K562 (cell line): ENCODE measurements at regions not wholly inside any gene's neighbourhood (a gene's known extent, or its start where the extent isn't known, plus 50 kb on each side); places are given as distances from the start of the nearest gene placed in this dataset.

Experiments used
- ATAC-seq: fragments of 200-7000 bp; cut with Tn5 transposase; 3 replicates; pipeline ENCODE4 v1.9.1; 2020; ENCODE audit warnings: moderate library complexity
- BruUV-seq: library from RNA; stranded (reverse); fragments of 400-500 nt; replicated peaks from 2 replicates; lab custom pipeline; 2021; lab: Mats Ljungman, UMichigan
- CTCF ChIA-PET: fragments of 300-600 bp; formaldehyde crosslinking; extraction: SDS; loops from one replicate; lab custom pipeline; 2021; ENCODE audit warnings: low intra/inter-chr PET ratio; lab: Yijun Ruan, JAX
- POLR2A ChIA-PET: fragments of 300-600, 350-650 bp; sonication (Branson Sonifier 250); formaldehyde crosslinking; extraction: SDS; loops from one replicate; lab custom pipeline; 2021; ENCODE audit warnings: antibody characterized with exemption, inconsistent platforms; lab: Yijun Ruan, JAX
- DNase-seq, 4 experiments: peaks; one replicate each; pipeline versions ENCODE4 v3.0.0 to v3.0.0-alpha.2; 2011 to 2018; ENCODE audit warnings: low spot score in 3 of 4, mixed read lengths in 3 of 4; ENCODE audit errors: extremely low read depth in 1 of 4
- FAIRE-seq: peaks from 2 replicates; lab custom pipeline; 2011; peaks lifted over from hg19 to GRCh38; lab: Jason Lieb, UNC
- H2AFZ ChIP-seq: 2 replicates; pipeline ENCODE4 v1.6.0; 2011; ENCODE audit warnings: low read depth, low read length, control low read depth, inconsistent platforms
- H3K27ac ChIP-seq: fragments of 200-600 bp; 3 replicates; pipeline ENCODE4 v1.8.0; 2011; ENCODE audit warnings: low read depth, mild to moderate bottlenecking, control low read depth, inconsistent platforms, low read length, moderate library complexity, mixed read lengths; ENCODE audit errors: extremely low read depth
- H3K27me3 ChIP-seq, 2 experiments: fragments of 300-600 bp in 1 of 2; 2 replicates in 1 of 2; 3 replicates in 1 of 2; pipeline versions ENCODE4 v1.6.0 to v1.8.0; 2011; ENCODE audit warnings: inconsistent platforms in 2 of 2, low read length in 2 of 2, mild to moderate bottlenecking in 1 of 2, mixed read lengths in 1 of 2, moderate library complexity in 1 of 2; ENCODE audit not compliant: control insufficient read depth in 2 of 2, insufficient read depth in 2 of 2
- H3K36me3 ChIP-seq: fragments of 300-600 bp; 3 replicates; pipeline ENCODE4 v1.8.0; 2011; ENCODE audit warnings: mild to moderate bottlenecking, low read length, inconsistent platforms; ENCODE audit not compliant: control insufficient read depth, insufficient read depth
- H3K4me1 ChIP-seq, 2 experiments: fragments of 200-600 bp in 1 of 2; replicated peaks in 1 of 2; 2 replicates in 1 of 2; 3 replicates in 1 of 2; pipeline versions ENCODE4 v1.5.1 to v1.8.0; 2011; ENCODE audit warnings: inconsistent platforms in 2 of 2, low read length in 2 of 2, mild to moderate bottlenecking in 1 of 2, mixed read lengths in 1 of 2, moderate library complexity in 1 of 2; ENCODE audit not compliant: control insufficient read depth in 2 of 2, insufficient read depth in 2 of 2
- H3K4me2 ChIP-seq: 2 replicates; pipeline ENCODE4 v1.6.1; 2011; ENCODE audit warnings: low read length, control low read depth, inconsistent platforms, mixed read lengths; ENCODE audit not compliant: insufficient read depth
- H3K4me3 ChIP-seq: fragments of 200-600 bp; sonication (generic), shearing (Covaris generic); 2 replicates; pipeline ENCODE4 v1.5.1; 2016; ENCODE audit warnings: control low read depth, inconsistent platforms
- H3K79me2 ChIP-seq: fragments of 200-600 bp; 3 replicates; pipeline ENCODE4 v1.8.0; 2011; ENCODE audit warnings: low read length, inconsistent platforms; ENCODE audit not compliant: control insufficient read depth, insufficient read depth
- H3K9ac ChIP-seq, 2 experiments: 2 replicates each; pipeline versions ENCODE4 v1.6.0 to v1.6.1; 2011; ENCODE audit warnings: low read depth in 2 of 2, low read length in 2 of 2, control low read depth in 1 of 2, inconsistent platforms in 1 of 2, mild to moderate bottlenecking in 1 of 2, mixed read lengths in 1 of 2; ENCODE audit not compliant: insufficient read depth in 1 of 2
- H3K9me1 ChIP-seq: one replicate; pipeline ENCODE4 v1.6.0; 2011; ENCODE audit warnings: inconsistent platforms, mild to moderate bottlenecking, low read length, moderate library complexity; ENCODE audit not compliant: control insufficient read depth, insufficient read depth
- H3K9me3 ChIP-seq: replicated peaks from 2 replicates; pipeline ENCODE4 v1.5.1; 2011; ENCODE audit warnings: low read depth, low read length, inconsistent platforms; ENCODE audit not compliant: control insufficient read depth, insufficient read depth
- H4K20me1 ChIP-seq: replicated peaks from 2 replicates; pipeline ENCODE4 v1.6.1; 2011; ENCODE audit warnings: low read length, inconsistent platforms, mixed read lengths; ENCODE audit not compliant: control insufficient read depth, insufficient read depth
- ARID1B ChIP-seq: fragments of 450-650 bp; IDR thresholded peaks from 2 replicates; pipeline ENCODE4 v1.6.1; 2016; ENCODE audit warnings: antibody characterized with exemption, mild to moderate bottlenecking, inconsistent platforms
- CCAR2 ChIP-seq: fragments of 200-400 bp; formaldehyde crosslinking; IDR thresholded peaks from 2 replicates; pipeline ENCODE4 v1.6.1; 2017; ENCODE audit warnings: mild to moderate bottlenecking, low read depth, low read length
- FOXA3 ChIP-seq, 2 experiments: fragments of 450-650 bp in 1 of 2; sonication (generic) in 1 of 2; formaldehyde crosslinking; IDR thresholded peaks in 1 of 2; conservative IDR thresholded peaks in 1 of 2; 2 replicates each; pipeline versions ENCODE4 v1.4.0 to v1.8.0; 2020 to 2022; ENCODE audit warnings: mild to moderate bottlenecking in 2 of 2, missing genetic modification reagents in 1 of 2
- SNIP1 ChIP-seq: fragments of 450-650 bp; IDR thresholded peaks from 2 replicates; pipeline ENCODE4 v1.7.1; 2017; ENCODE audit warnings: low read depth, mild to moderate bottlenecking
- TBL1XR1 ChIP-seq, 2 experiments: IDR thresholded peaks; 2 replicates each; pipeline ENCODE4 v1.6.1; 2012; ENCODE audit warnings: improper control_type of control experiment in 2 of 2, low read length in 2 of 2, mild to moderate bottlenecking in 1 of 2
- USF1 ChIP-seq: sonication (generic); formaldehyde crosslinking; IDR thresholded peaks from 2 replicates; pipeline ENCODE4 v1.9.0; 2022; ENCODE audit warnings: mild to moderate bottlenecking, missing genetic modification reagents
- YBX1 ChIP-seq: fragments of 450-650 bp; IDR thresholded peaks from 2 replicates; pipeline ENCODE4 v1.7.1; 2016; ENCODE audit warnings: mild to moderate bottlenecking
- WGBS: fragments of 100-300 bp; shearing (Covaris generic); methylation state at CpG from one replicate; pipeline ENCODE4 v1.1.6; 2016; ENCODE audit warnings: low coverage, mixed read lengths; ENCODE audit not compliant: insufficient coverage; ENCODE audit errors: missing lambda C conversion rate; 5-methylcytosine and 5-hydroxymethylcytosine counted together
- in situ Hi-C: fragments of 300-500 bp; cut with MboI; formaldehyde crosslinking; loops from 4 replicates; pipeline ENCODE4 v1.15.0; 2018; ENCODE audit warnings: inconsistent platforms, mixed read lengths
- intact Hi-C: fragments of 100-400 bp; cut with micrococcal nuclease; formaldehyde crosslinking; loops from 2 replicates; pipeline ENCODE4 v1.14.2; 2022
- TF ChIP-seq, protein P1 (sequence below): fragments of 200-800 bp; sonication (Bioruptor generic); IDR thresholded peaks from 2 replicates; pipeline ENCODE4 v1.6.1; 2017; ENCODE audit warnings: missing genetic modification characterization, missing compliant biosample characterization
- TF ChIP-seq, protein P2 (sequence below), 2 experiments: IDR thresholded peaks; 2 replicates each; pipeline ENCODE4 v1.6.1; 2011; ENCODE audit warnings: borderline replicate concordance in 1 of 2, control low read depth in 1 of 2, low read depth in 1 of 2, low read length in 1 of 2, mild to moderate bottlenecking in 1 of 2, mixed read lengths in 1 of 2, moderate library complexity in 1 of 2; ENCODE audit not compliant: insufficient read depth in 1 of 2, insufficient read length in 1 of 2, poor library complexity in 1 of 2, severe bottlenecking in 1 of 2; ENCODE audit errors: extremely low read depth in 1 of 2

- FAIRE-seq (no peak), ATAC-seq (no peak), DNase-seq (no peak)
- no peak overlapping the region for H3K4me2 ChIP-seq
- no peak overlapping the region for H3K27ac ChIP-seq
- H3K79me2 ChIP-seq, result no peaks in the 10 kb centered on the region
- no peaks in the 10 kb centered on the region for H3K4me1 ChIP-seq
- in situ Hi-C loops (no loop called here), intact Hi-C loops (no loop called here)
- POLR2A ChIA-PET, result no interaction called here
- no peaks in the 10 kb centered on the region for H3K36me3 ChIP-seq
- no peak overlapping the region for H3K4me3 ChIP-seq
- no peak overlapping the region for H3K9ac ChIP-seq
- no TSS peak for BruUV-seq
- no peaks in the 10 kb centered on the region for H3K9me3 ChIP-seq
- no peaks in the 10 kb centered on the region for H3K9me1 ChIP-seq
- peaks cover 0 to 9% of the 10 kb centered on the region in 2 experiments; a peak in 2 of 5 replicates for H3K27me3 ChIP-seq
- CTCF ChIA-PET, result no interaction called here
- TF ChIP-seq FOXA3 (CRISPR knock-in tag; conservative IDR thresholded peaks at IDR 0.05 in 1 of 2, IDR thresholded peaks at IDR 0.05 in 1 of 2), result no peak
- TF ChIP-seq ARID1B, result no peak
- TF ChIP-seq YBX1, result no peak
- no peak for TF ChIP-seq SNIP1
- no peak for TF ChIP-seq TBL1XR1 (IDR thresholded peaks at IDR 0.05; ENCODE audit: low read length in 2 of 2)
- no peak for TF ChIP-seq CCAR2
- H2AFZ ChIP-seq, result no peak overlapping the region
- 6% methylated on average over 2 of the region's 3 CpGs for WGBS
- H4K20me1 ChIP-seq, result no peaks in the 10 kb centered on the region
These were observed 84.6 kb upstream of the CACUL1 start for GRCh38 chr10:118839348-118839747.

GRCh38 chr10:118840071-118840775 lies 85.5 kb upstream of the CACUL1 start:
- Histone ChIP-seq H3K4me2 (no peak overlapping the region), H4K20me1 (no peaks in the 10 kb centered on the region), H3K4me3 (no peak overlapping the region), H3K4me1 (no peaks in the 10 kb centered on the region), H3K79me2 (no peaks in the 10 kb centered on the region), H2AFZ (peak overlapping the region; percentile 31; the same call in 1 of the 2 replicates), H3K9me1 (no peaks in the 10 kb centered on the region), H3K9ac (no peak overlapping the region), H3K27me3 (peaks cover 0 to 9% of the 10 kb centered on the region in 2 experiments; a peak in 2 of 5 replicates), H3K36me3 (no peaks in the 10 kb centered on the region), H3K9me3 (no peaks in the 10 kb centered on the region), H3K27ac (no peak overlapping the region)
- WGBS, result 10% methylated on average over 12 of the region's 12 CpGs
- intact Hi-C loops, result no loop called here
- DNase-seq (peak; percentile 14 to 43 (median 18)), ATAC-seq (peak; percentile 66), FAIRE-seq (no peak)
- in situ Hi-C loops, result no loop called here
- POLR2A ChIA-PET, result no interaction called here
- no TSS peak for BruUV-seq
- CTCF ChIA-PET, result no interaction called here
- TF ChIP-seq, protein P1, sequence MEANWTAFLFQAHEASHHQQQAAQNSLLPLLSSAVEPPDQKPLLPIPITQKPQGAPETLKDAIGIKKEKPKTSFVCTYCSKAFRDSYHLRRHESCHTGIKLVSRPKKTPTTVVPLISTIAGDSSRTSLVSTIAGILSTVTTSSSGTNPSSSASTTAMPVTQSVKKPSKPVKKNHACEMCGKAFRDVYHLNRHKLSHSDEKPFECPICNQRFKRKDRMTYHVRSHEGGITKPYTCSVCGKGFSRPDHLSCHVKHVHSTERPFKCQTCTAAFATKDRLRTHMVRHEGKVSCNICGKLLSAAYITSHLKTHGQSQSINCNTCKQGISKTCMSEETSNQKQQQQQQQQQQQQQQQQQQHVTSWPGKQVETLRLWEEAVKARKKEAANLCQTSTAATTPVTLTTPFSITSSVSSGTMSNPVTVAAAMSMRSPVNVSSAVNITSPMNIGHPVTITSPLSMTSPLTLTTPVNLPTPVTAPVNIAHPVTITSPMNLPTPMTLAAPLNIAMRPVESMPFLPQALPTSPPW (CRISPR knock-in tag), result peak; percentile 51; the same call in 1 of the 2 replicates
- TF ChIP-seq, protein P2, sequence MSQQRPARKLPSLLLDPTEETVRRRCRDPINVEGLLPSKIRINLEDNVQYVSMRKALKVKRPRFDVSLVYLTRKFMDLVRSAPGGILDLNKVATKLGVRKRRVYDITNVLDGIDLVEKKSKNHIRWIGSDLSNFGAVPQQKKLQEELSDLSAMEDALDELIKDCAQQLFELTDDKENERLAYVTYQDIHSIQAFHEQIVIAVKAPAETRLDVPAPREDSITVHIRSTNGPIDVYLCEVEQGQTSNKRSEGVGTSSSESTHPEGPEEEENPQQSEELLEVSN (IDR thresholded peaks at IDR 0.05; ENCODE audit: borderline replicate concordance in 1 of 2, extremely low read depth in 1 of 2, insufficient read depth in 1 of 2, insufficient read length in 1 of 2, low read depth in 1 of 2, low read length in 1 of 2, poor library complexity in 1 of 2, severe bottlenecking in 1 of 2), result peak in 1 of 2 experiments; percentile 58
- TF ChIP-seq USF1 (CRISPR knock-in tag), result no peak
